Neural crest cell (in vitro differentiated cells): ENCODE measurements at regions not wholly inside any gene's neighbourhood (a gene's known extent, or its start where the extent isn't known, plus 50 kb on each side); places are given as distances from the start of the nearest gene placed in this dataset.
A peak's percentile ranks its signal among the peaks of the same experiment; 100 is the strongest.

Experiments
- DNase-seq: peaks from one replicate; pipeline ENCODE4 v3.0.0; 2021; ENCODE audit warnings: low read depth, mixed read lengths, low spot score
- H3K27ac Mint-ChIP-seq: one replicate; pipeline ENCODE4 v1.8.0; 2021; ENCODE audit warnings: mild to moderate bottlenecking, mixed read lengths; ENCODE audit not compliant: unreplicated experiment
- H3K27me3 Mint-ChIP-seq: 2 replicates; pipeline ENCODE4 v1.8.0; 2021; ENCODE audit warnings: low read depth, mild to moderate bottlenecking, mixed read lengths
- H3K36me3 Mint-ChIP-seq: 2 replicates; pipeline ENCODE4 v1.8.0; 2021; ENCODE audit warnings: low read depth, mild to moderate bottlenecking, mixed read lengths
- H3K4me1 Mint-ChIP-seq: 2 replicates; pipeline ENCODE4 v1.8.0; 2021; ENCODE audit warnings: mixed read lengths
- H3K4me3 Mint-ChIP-seq: one replicate; pipeline ENCODE4 v1.8.0; 2021; ENCODE audit warnings: mild to moderate bottlenecking, mixed read lengths
- H3K9me3 Mint-ChIP-seq: 2 replicates; pipeline ENCODE4 v1.8.0; 2021; ENCODE audit warnings: mixed read lengths
- CTCF ChIP-seq: fragments of 200-600 bp; sonication (generic); conservative IDR thresholded peaks from 2 replicates; pipeline ENCODE4 v1.5.0; 2021; ENCODE audit warnings: antibody characterized with exemption, mild to moderate bottlenecking

DNA sequence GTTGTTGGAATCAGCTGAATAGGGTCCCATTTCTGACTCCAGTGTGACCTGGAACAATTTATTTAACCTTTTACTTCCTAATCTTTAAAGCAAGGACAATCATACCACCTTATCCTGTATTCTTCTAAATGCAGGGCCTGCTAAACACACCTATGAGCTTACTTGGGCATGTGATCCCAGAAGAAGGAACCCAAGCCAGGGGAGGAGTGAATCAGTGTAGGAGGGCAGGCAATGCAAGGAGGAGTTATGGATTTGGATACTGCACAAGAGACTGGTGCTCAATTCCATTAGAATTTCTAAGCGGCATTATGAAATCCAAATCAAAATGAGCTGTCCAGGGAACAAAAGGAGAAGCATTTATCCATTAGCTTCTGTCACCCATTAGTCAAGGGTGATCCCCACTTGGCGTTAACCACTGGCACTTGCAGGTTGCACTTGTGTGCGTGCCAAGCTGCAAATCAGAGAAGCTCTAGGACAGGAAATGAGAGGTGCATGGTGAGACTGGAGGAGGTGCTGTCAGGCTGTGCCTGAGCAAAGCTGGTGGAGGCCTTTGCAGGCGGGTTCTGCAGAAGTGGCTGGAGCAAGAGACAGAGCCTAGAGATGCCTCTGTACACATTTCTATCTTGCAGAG, 297.2 kb upstream of the PLXNA2 start:
- no peak overlapping the region for H3K27ac Mint-ChIP-seq
- H3K27me3 Mint-ChIP-seq: peaks cover 6% of the 10 kb centered on the region
- H3K4me3 Mint-ChIP-seq: no peak overlapping the region
- peaks cover 26% of the 10 kb centered on the region for H3K4me1 Mint-ChIP-seq
- TF ChIP-seq CTCF: no peak
- no peak for DNase-seq
- no peaks in the 10 kb centered on the region for H3K9me3 Mint-ChIP-seq
- no peaks in the 10 kb centered on the region for H3K36me3 Mint-ChIP-seq

- no peak overlapping the region for H3K4me3 Mint-ChIP-seq
- H3K4me1 Mint-ChIP-seq: peaks cover 16% of the 10 kb centered on the region
- H3K27me3 Mint-ChIP-seq: peaks cover 6% of the 10 kb centered on the region
- H3K9me3 Mint-ChIP-seq: no peaks in the 10 kb centered on the region
- H3K27ac Mint-ChIP-seq: no peak overlapping the region
- TF ChIP-seq CTCF: no peak
- no peak for DNase-seq
- H3K36me3 Mint-ChIP-seq: no peaks in the 10 kb centered on the region
Observed at GRCh38 chr1:208542309-208542708, 298.1 kb upstream of the PLXNA2 start.

GRCh38 chr1:208544053-208544452, 299.9 kb upstream of the PLXNA2 start:
- Mint-ChIP-seq H3K9me3 (no peaks in the 10 kb centered on the region), H3K27ac (no peak overlapping the region), H3K4me1 (no peaks in the 10 kb centered on the region), H3K36me3 (no peaks in the 10 kb centered on the region), H3K4me3 (no peak overlapping the region), H3K27me3 (peaks cover 5% of the 10 kb centered on the region)
- TF ChIP-seq CTCF: no peak
- no peak for DNase-seq

- DNase-seq: no peak
- no peaks in the 10 kb centered on the region for H3K27me3 Mint-ChIP-seq
- no peak for TF ChIP-seq CTCF
- H3K9me3 Mint-ChIP-seq: no peaks in the 10 kb centered on the region
- H3K4me3 Mint-ChIP-seq: no peak overlapping the region
- H3K4me1 Mint-ChIP-seq: peaks cover 2% of the 10 kb centered on the region
- H3K36me3 Mint-ChIP-seq: no peaks in the 10 kb centered on the region
- H3K27ac Mint-ChIP-seq: no peak overlapping the region
Observed at GRCh38 chr1:208544794-208545193, 300.6 kb upstream of the PLXNA2 start.

DNA sequence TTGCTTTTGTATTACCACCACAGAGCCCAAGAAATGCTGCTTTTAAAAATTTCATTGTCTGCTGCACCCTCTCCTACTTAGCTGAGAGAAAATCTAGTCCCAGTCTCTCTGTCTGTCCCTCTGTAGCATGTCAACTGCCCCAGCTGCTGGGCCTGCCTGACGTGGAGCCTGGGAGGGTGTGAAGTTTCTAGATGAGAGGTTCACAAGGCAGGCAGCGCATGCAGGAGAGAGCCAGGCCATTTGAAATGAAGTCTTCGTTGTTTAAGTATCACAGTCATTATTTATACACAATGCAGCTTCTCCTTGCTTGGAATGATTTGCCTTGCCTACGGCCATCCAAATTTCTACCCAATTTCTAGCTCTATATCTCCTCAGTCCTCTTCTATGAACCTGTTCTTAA, 306.8 kb upstream of the PLXNA2 start:
- Mint-ChIP-seq H3K4me3 (no peak overlapping the region), H3K36me3 (no peaks in the 10 kb centered on the region), H3K27me3 (no peaks in the 10 kb centered on the region), H3K4me1 (peaks cover 25% of the 10 kb centered on the region), H3K27ac (peak overlapping the region; percentile 63), H3K9me3 (no peaks in the 10 kb centered on the region)
- no peak for DNase-seq
- TF ChIP-seq CTCF: no peak
